ENCODE measurements at regions not wholly inside any gene's neighbourhood (a gene's known extent, or its start where the extent isn't known, plus 50 kb on each side); places are given as distances from the start of the nearest gene placed in this dataset.

GRCh38 chr6:114559419-114559818, 216.6 kb upstream of the HS3ST5 start:
- no TSS peak for BruUV-seq (replicated peaks)
- DNase-seq (ENCODE audit: low read depth, low spot score) (no peak), ATAC-seq (no peak)
- TF ChIP-seq TCF7L2 (IDR thresholded peaks at IDR 0.05; ENCODE audit: low read depth, low read length) (no peak), CTCF (IDR thresholded peaks at IDR 0.05) (no peak), SIN3A (IDR thresholded peaks at IDR 0.05; ENCODE audit: borderline replicate concordance, insufficient read depth, low read depth, low read length) (no peak), REST (IDR thresholded peaks at IDR 0.05; ENCODE audit: insufficient read depth in 1 of 2, low read depth in 2 of 2, low read length in 1 of 2) (no peak), POLR2AphosphoS5 (IDR thresholded peaks at IDR 0.05; ENCODE audit: low read depth, low read length) (no peak)
- H3K36me3 ChIP-seq (ENCODE audit: control insufficient read depth, insufficient read depth, low read length): no peaks in the 10 kb centered on the region
- H3K9me3 ChIP-seq (ENCODE audit: control insufficient read depth, insufficient read depth, low read depth, low read length): no peaks in the 10 kb centered on the region
- in situ Hi-C loops (cut with HindIII; ENCODE audit: low pct_unique_long_range_greater_than_20kb, low sequenced_read_pairs): no loop called here
- H3K4me3 ChIP-seq (ENCODE audit: low read depth in 2 of 2, low read length in 2 of 2): no peak overlapping the region
- H3K27ac ChIP-seq (ENCODE audit: low read length): no peak overlapping the region
- intact Hi-C loops (cut with micrococcal nuclease; ENCODE audit: unreplicated experiment): no loop called here
- no peaks in the 10 kb centered on the region for H3K4me1 ChIP-seq (ENCODE audit: control insufficient read depth, insufficient read depth, low read length)
- H3K27me3 ChIP-seq (ENCODE audit: control insufficient read depth, insufficient read depth, low read length): no peaks in the 10 kb centered on the region
- ChIA-PET POLR2A (no interaction called here), CTCF (no interaction called here)

- Histone ChIP-seq H3K4me1 (ENCODE audit: control insufficient read depth, insufficient read depth, low read length) (no peaks in the 10 kb centered on the region), H3K36me3 (ENCODE audit: control insufficient read depth, insufficient read depth, low read length) (no peaks in the 10 kb centered on the region), H3K27me3 (ENCODE audit: control insufficient read depth, insufficient read depth, low read length) (no peaks in the 10 kb centered on the region), H3K4me3 (ENCODE audit: low read depth in 2 of 2, low read length in 2 of 2) (no peak overlapping the region), H3K27ac (ENCODE audit: low read length) (no peak overlapping the region), H3K9me3 (ENCODE audit: control insufficient read depth, insufficient read depth, low read depth, low read length) (no peaks in the 10 kb centered on the region; the same call in 1 of the 2 replicates)
- ChIA-PET CTCF (no interaction called here), POLR2A (no interaction called here)
- no TSS peak for BruUV-seq (replicated peaks)
- TF ChIP-seq CTCF (IDR thresholded peaks at IDR 0.05): no peak
- TF ChIP-seq TCF7L2 (IDR thresholded peaks at IDR 0.05; ENCODE audit: low read depth, low read length): no peak
- TF ChIP-seq REST (IDR thresholded peaks at IDR 0.05; ENCODE audit: insufficient read depth in 1 of 2, low read depth in 2 of 2, low read length in 1 of 2): no peak
- no peak for TF ChIP-seq SIN3A (IDR thresholded peaks at IDR 0.05; ENCODE audit: borderline replicate concordance, insufficient read depth, low read depth, low read length)
- no peak for TF ChIP-seq POLR2AphosphoS5 (IDR thresholded peaks at IDR 0.05; ENCODE audit: low read depth, low read length)
- in situ Hi-C loops (cut with HindIII; ENCODE audit: low pct_unique_long_range_greater_than_20kb, low sequenced_read_pairs): no loop called here
- intact Hi-C loops (cut with micrococcal nuclease; ENCODE audit: unreplicated experiment): no loop called here
- ATAC-seq (no peak), DNase-seq (ENCODE audit: low read depth, low spot score) (no peak)
Observed at GRCh38 chr6:114558153-114558552, 215.3 kb upstream of the HS3ST5 start.
